Activated CD4-positive, alpha-beta T cell treated with anti-CD3 and anti-CD28 coated beads, Interleukin-2, Interleukin-4, amounts not matched to agents 100 ng/mL and 50 ng/mL, durations not matched to agents 16 hours and 8 hours (primary cell): ENCODE measurements at regions not wholly inside any gene's neighbourhood (a gene's known extent, or its start where the extent isn't known, plus 50 kb on each side); places are given as distances from the start of the nearest gene placed in this dataset.
"Not testable (repeated sequence)": the region's sequence is repeated elsewhere in the genome, so short reads cannot be mapped to it uniquely, and the experiment has no call there.

Source experiments
- DNase-seq: peaks from one replicate; pipeline ENCODE4 v3.0.0-alpha.2; 2020; ENCODE audit warnings: low spot score

DNA sequence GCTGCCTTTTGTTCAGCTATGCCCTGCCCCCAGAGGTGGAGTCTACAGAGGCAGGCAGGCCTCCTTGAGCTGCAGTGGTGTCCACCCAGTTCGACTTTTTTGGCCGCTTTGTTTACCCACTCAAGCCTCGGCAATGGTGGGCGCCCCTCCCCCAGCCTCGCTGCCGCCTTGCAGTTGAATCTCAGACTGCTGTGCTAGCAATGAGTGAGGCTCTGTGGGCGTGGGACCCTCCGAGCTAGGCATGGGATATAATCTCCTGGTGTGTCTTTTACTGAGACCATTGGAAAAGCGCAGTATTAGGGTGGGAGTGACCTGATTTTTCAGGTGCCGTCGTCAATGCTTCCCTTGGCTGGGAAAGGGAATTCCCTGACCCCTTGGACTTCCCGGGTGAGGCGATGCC lies 279.3 kb downstream of the PTH2R start:
- not testable (repeated sequence) for DNase-seq

GRCh38 chr2:208686665-208687064 lies 280.1 kb downstream of the PTH2R start:
- DNase-seq: no peak

- not testable (repeated sequence) for DNase-seq
These were observed 281.1 kb downstream of the PTH2R start for GRCh38 chr2:208687720-208688119.

GRCh38 chr2:208698114-208698513 lies 291.5 kb downstream of the PTH2R start:
- no peak for DNase-seq

DNA sequence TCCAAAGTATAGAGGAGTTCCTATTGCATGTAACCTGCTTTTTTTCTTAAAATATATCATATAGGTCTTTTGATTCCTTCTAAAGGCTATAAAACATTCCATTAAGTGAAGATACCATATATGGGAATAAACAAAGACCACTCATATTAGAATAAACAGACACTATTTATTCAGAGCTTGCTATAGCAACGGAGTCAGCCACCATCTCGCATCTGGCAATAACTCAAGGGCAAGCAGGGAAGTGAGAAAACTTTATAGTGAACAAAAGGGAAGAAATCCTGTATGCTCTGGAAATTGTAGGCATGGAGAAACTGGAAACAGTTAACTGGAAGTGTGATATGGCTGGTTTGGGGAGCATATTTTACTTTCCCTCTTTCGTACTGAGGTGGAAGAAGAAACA lies 301.9 kb downstream of the PTH2R start:
- DNase-seq: no peak

DNA sequence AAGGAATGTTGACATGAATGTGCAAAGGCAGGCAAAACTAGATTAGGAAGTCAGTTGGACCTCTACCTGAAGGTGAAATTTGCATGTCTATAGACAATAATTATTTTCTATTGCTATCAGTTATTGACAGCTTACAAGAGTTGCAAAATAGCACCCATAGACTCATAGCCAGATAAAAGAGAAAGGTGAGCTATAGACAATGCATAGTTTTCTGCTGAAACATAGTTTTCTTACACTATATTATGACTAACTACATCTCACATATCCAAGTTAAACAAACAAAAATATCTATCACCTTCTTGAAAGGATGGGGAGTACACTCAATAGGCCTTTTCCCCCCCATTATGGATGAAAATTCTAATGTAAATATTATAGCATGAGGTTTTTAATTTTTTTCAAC lies 305.0 kb downstream of the PTH2R start:
- no peak for DNase-seq

- no peak for DNase-seq
These were observed 306.6 kb downstream of the PTH2R start for GRCh38 chr2:208713066-208713745.

GRCh38 chr2:208718828-208719227 lies 312.2 kb downstream of the PTH2R start:
- DNase-seq: no peak

GRCh38 chr2:208722731-208723130 lies 316.1 kb downstream of the PTH2R start:
- no peak for DNase-seq

GRCh38 chr2:208725280-208725679 lies 318.7 kb downstream of the PTH2R start:
- DNase-seq: no peak

- DNase-seq: no peak
These were observed 319.6 kb downstream of the PTH2R start for GRCh38 chr2:208726242-208726641.

- DNase-seq: not testable (repeated sequence)
These were observed 345.2 kb downstream of the PTH2R start for GRCh38 chr2:208751663-208752415.

DNA sequence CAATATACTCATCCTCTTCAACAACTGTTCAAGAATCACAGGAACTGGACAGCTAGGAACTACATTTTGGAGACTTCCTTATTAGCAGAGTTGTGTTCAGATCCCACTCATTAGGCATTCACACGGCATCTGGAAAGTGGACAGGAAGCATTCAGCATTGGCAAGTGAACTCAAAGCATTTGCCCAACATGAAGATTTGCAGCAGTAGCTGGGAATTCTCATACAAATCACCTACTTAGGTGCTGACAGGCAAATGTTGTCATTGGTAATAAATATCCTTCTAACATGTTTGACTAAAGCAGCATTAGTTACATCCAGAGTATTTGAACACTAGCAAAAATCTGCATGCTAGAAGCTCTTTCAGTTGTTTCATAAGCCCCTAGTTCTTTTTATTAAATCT lies 350.8 kb downstream of the PTH2R start:
- no peak for DNase-seq

GRCh38 chr2:208773074-208773473 lies 366.5 kb downstream of the PTH2R start:
- DNase-seq: not testable (repeated sequence)

- DNase-seq: no peak
These were observed 374.6 kb downstream of the PTH2R start for GRCh38 chr2:208781166-208781565.

GRCh38 chr2:208782097-208782496 lies 375.5 kb downstream of the PTH2R start:
- no peak for DNase-seq

GRCh38 chr2:208783184-208783583 lies 376.6 kb downstream of the PTH2R start:
- no peak for DNase-seq

DNA sequence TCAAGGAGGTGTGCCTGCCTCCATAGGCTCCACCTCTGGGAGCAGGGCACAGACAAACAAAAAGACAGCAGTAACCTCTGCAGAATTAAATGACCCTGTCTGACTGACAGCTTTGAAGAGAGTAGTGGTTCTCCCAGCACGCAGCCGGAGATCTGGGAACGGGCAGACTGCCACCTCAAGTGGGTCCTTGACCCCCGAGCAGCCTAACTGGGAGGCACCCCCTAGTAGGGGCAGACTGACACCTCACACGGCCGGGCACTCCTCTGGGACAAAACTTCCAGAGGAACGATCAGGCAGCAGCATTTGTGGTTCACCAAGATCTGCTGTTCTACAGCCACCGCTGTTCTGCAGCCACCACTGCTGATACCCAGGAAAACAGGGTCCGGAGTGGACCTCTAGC lies 378.2 kb downstream of the PTH2R start:
- DNase-seq: not testable (repeated sequence)

DNA sequence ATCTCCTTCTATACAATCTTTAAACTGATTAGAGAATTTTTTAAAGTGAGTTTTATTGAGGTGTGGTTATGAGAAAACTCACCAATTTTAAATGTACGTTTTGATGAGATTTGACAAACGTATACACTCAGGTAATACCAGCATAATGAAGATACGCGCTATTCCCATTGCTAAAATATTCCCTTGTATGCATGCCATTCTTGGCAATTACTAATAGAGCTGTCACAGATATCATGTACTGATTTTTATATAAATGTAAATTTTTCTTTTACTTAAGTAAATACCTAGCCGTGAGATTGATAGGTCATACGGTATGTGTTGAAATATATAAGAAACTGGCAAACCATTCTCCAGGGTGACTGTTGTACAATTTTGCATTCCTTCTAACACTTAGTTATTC lies 384.7 kb downstream of the PTH2R start:
- DNase-seq: no peak

- no peak for DNase-seq
These were observed 386.2 kb downstream of the PTH2R start for GRCh38 chr2:208792766-208793165.

GRCh38 chr2:208793434-208793833 lies 386.8 kb downstream of the PTH2R start:
- DNase-seq: no peak

DNA sequence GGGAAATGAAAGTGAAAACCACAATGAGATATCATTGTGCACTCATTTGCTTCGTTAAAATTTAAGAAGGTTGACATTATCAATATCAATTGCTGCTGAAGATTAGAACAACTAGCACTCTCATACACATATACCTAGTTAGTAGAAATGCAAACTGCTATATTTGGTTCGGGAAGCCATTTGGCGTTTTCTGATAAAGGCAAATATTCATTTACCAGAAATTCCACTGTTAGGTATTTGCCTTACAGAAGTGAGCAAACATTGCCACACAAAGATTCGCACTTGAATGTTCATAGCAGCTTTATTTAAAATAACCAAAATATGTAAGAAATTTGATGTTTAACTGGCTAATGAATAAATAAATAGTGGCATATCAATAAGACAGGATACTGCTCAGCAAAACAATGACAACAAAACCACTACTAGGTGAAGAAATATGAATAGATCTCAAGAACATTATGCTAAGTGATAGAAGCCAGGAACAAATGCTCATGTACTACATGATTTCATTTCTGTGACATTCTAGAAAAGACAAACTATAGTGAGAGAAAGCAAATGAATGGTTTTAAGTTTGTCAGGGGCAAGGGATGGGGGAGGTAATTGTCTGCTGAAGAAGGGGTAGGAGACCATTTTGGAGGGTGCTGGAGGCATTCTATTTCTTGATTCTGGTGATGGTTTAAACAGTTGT lies 387.8 kb downstream of the PTH2R start:
- no peak for DNase-seq

- no peak for DNase-seq
These were observed 392.1 kb downstream of the PTH2R start for GRCh38 chr2:208798698-208799097.
